HG03575 (cell line): ENCODE measurements at regions not wholly inside any gene's neighbourhood (a gene's known extent, or its start where the extent isn't known, plus 50 kb on each side); places are given as distances from the start of the nearest gene placed in this dataset.
"Not testable (repeated sequence)": the region's sequence is repeated elsewhere in the genome, so short reads cannot be mapped to it uniquely, and the experiment has no call there.

Experiments
- ATAC-seq: cut with Tn5 transposase; IDR thresholded peaks from one replicate; pipeline ENCODE4 v1.9.1; 2021; ENCODE audit not compliant: unreplicated experiment, insufficient number of reproducible peaks, low FRiP score; ENCODE audit errors: extremely low read depth

- ATAC-seq: no peak
Observed at GRCh38 chr3:181555681-181556080, 156.0 kb upstream of the SOX2 start.

- ATAC-seq: no peak
Observed at GRCh38 chr3:181554233-181554765, 157.4 kb upstream of the SOX2 start.

GRCh38 chr3:181549266-181549665, 162.5 kb upstream of the SOX2 start:
- no peak for ATAC-seq

GRCh38 chr3:181541414-181541813, 170.3 kb upstream of the SOX2 start:
- ATAC-seq: no peak

GRCh38 chr3:181534781-181535221, 176.9 kb upstream of the SOX2 start:
- no peak for ATAC-seq

GRCh38 chr3:181533811-181534210, 177.9 kb upstream of the SOX2 start:
- no peak for ATAC-seq

- ATAC-seq: no peak
Observed at GRCh38 chr3:181530584-181530983, 181.1 kb upstream of the SOX2 start.

- no peak for ATAC-seq
Observed at GRCh38 chr3:181521831-181522230, 189.9 kb upstream of the SOX2 start.

GRCh38 chr3:181518222-181518621, 193.5 kb upstream of the SOX2 start:
- no peak for ATAC-seq

- no peak for ATAC-seq
Observed at GRCh38 chr3:181512787-181513186, 198.9 kb upstream of the SOX2 start.

- ATAC-seq: no peak
Observed at GRCh38 chr3:181510500-181510899, 201.2 kb upstream of the SOX2 start.

GRCh38 chr3:181497358-181497757, 214.4 kb upstream of the SOX2 start:
- ATAC-seq: no peak

GRCh38 chr3:181493423-181493822, 218.3 kb upstream of the SOX2 start:
- ATAC-seq: no peak

- ATAC-seq: no peak
Observed at GRCh38 chr3:181488536-181488935, 223.2 kb upstream of the SOX2 start.

- ATAC-seq: no peak
Observed at GRCh38 chr3:181487236-181487978, 224.3 kb upstream of the SOX2 start.

- ATAC-seq: no peak
Observed at GRCh38 chr3:181486141-181486885, 225.4 kb upstream of the SOX2 start.

- no peak for ATAC-seq
Observed at GRCh38 chr3:181484026-181484425, 227.7 kb upstream of the SOX2 start.

- not testable (repeated sequence) for ATAC-seq
Observed at GRCh38 chr3:181475146-181475545, 236.6 kb upstream of the SOX2 start.

GRCh38 chr3:181470349-181470748, 241.4 kb upstream of the SOX2 start:
- no peak for ATAC-seq

- ATAC-seq: no peak
Observed at GRCh38 chr3:181464033-181464694, 247.6 kb upstream of the SOX2 start.
